ENCODE measurements at regions not wholly inside any gene's neighbourhood (a gene's known extent, or its start where the extent isn't known, plus 50 kb on each side); places are given as distances from the start of the nearest gene placed in this dataset.

GRCh38 chr2:37570773-37571586 is 100.5 kb downstream of the CDC42EP3 start:
- TF ChIP-seq POLR2AphosphoS5 (IDR thresholded peaks at IDR 0.05; ENCODE audit: low read depth, low read length) (peak; percentile 37; the same call in 1 of the 2 replicates), POLR2A (IDR thresholded peaks at IDR 0.05; ENCODE audit: low read depth, low read length) (peak; percentile 43; the same call in 1 of the 2 replicates)
